SHP77 treated with DMSO at 0.1 percent for 48 hours (cell line): ENCODE measurements at regions not wholly inside any gene's neighbourhood (a gene's known extent, or its start where the extent isn't known, plus 50 kb on each side); places are given as distances from the start of the nearest gene placed in this dataset.
A peak's percentile ranks its signal among the peaks of the same experiment; 100 is the strongest.
"Not testable (repeated sequence)": the region's sequence is repeated elsewhere in the genome, so short reads cannot be mapped to it uniquely, and the experiment has no call there.

Experiments used
- DNase-seq: peaks from one replicate; lab custom pipeline; 2025; lab: John Stamatoyannopoulos, UW

DNA sequence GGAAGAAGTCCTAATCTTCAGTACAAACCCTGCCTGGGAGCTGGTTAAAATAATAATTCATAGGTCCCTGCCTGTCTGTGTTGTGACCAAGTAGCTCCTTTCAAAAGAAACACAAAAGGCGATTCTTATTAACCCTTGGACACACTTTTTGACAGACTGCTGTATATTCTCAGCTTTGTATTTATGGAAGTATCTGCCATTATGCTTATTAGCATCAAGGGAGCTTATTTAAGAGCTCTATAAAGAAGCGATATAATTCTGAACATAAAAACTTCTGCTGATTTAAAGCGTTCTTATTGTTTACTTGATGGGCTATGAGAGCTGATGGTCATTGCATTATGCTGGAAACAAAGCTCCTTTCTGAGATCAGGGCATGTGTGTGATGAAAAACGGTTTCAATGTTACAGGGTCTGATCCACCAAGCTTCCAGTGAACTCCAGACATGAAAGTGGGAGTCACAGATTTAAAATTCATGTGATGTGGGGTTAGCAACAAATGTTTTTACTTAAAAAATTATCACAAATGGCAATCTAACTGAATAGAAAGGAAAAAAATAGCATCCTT is 181.8 kb upstream of the PDE10A start:
- no peak for DNase-seq

DNA sequence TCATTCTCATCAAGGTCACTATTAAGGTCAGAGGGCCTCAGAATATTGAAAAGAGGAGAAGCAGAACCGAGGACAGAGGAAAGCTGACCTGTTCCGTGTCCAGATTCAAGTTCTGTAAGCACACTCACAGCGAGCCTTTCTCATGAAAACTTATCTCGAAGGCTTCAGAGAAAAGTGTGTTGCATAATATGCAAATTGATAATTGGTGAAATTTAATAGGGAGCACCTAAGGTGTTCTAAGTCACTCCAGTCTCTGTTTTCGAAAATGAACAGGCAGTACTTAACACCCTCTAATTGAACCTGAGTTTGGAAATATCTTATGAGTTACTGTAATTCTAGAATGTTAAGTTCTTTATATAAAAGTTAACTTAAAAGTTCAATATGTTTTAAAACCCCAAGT is 181.2 kb upstream of the PDE10A start:
- no peak for DNase-seq

DNA sequence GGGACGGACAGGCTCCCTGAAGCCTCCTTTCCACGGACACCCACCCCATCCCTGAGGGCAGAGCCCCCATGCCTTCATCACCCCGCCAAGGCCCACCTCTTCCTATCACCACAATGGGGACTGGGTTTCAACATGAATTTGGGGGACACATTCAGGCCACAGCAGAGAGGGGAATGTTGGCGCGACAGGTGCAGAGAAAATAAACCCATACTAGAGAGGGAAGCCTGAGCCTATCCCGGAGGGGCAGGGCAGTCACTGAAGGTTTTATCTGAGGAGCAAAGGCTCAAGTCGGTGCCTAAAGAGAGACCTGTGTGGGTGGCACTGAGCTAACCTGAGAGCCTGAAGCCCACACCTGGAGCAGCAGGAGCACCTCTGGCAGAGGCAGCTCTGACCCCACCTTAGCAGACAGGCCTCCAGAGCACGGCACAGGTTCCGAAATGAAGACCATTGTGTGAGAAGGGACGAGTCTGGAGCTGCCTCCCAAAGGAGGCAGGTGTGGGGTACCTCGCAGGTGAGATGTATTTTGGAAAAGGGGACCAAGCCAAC is 180.6 kb upstream of the PDE10A start:
- DNase-seq = no peak

DNA sequence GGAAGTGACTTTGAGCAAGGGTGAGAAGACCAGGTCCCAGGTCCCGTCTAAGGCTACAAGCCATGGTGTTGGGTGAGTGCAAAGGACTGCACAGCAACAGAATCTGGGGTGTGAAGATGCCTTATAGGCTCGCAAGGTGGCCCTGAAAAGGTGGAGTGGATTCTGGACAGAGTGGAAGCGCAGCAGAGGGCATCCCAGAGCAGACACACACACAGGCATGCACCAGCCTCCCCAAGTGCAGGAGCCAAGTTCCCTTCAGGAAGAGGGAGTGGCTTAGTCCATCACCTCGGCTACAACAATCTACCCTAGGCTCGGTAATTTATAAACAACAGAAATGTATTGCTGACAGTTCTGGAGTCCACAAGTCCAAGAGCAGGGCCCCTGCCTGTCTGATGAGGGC is 180.1 kb upstream of the PDE10A start:
- DNase-seq = no peak

DNA sequence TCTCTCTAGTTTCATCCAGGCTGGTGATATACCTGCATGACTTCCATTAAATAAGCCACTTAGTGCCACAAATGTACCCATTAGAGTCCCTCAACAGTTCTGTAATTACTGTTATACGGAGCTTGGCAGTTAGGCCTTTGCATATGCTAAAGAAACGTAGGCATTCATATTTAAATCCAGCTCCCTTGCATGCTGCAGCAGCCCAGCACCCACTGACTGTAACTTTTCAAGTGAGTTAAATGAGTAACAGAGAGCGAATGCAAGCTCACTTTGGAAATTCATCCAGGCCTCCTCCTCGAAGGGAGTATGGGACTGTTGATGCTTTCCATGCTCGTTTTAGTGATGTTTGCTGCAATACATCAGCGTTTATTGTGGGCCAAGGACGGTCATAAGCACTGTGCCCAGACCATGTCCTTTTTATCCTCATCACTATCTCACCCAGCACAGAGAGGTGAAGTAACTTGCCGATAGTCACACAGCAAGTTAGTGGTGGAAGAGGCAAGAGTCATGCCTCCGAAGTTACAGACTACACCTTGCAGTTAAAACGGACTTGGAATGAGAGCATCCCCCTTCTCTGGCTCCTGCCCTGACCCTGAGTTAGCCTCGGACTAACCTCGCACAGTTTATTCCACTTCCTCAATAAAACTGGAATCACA is 179.4 kb upstream of the PDE10A start:
- no peak for DNase-seq

DNA sequence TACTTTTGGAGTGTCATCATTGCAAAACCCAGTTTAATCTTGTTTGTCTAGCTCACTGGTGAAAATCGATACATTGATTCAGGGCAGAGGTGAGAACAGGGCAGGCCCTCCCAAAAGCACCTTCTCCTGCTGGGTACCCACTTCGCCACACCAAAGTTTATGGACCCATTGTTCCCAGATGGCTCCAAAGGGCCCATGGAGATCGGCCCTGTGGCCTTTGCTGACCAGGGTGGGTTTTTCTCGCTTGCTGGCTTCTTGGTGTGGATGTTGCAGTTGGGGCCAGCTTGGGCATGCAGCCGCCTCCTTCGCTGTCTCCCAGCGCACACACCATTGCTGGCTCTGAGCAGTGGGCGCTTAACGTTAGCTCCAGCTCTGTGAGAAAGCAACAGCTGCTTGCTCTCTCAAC is 178.1 kb upstream of the PDE10A start:
- no peak for DNase-seq

GRCh38 chr6:165837948-165838745 is 175.1 kb upstream of the PDE10A start:
- DNase-seq = no peak

GRCh38 chr6:165836648-165837047 is 173.6 kb upstream of the PDE10A start:
- not testable (repeated sequence) for DNase-seq

- DNase-seq = peak; percentile 7
Measured at GRCh38 chr6:165835410-165835851, 172.4 kb upstream of the PDE10A start.

GRCh38 chr6:165834613-165835259 is 171.7 kb upstream of the PDE10A start:
- peak; percentile 99 for DNase-seq

- DNase-seq = no peak
Measured at GRCh38 chr6:165833355-165833754, 170.3 kb upstream of the PDE10A start.

GRCh38 chr6:165831812-165832510 is 168.9 kb upstream of the PDE10A start:
- no peak for DNase-seq

- DNase-seq = no peak
Measured at GRCh38 chr6:165830761-165831160, 167.7 kb upstream of the PDE10A start.

DNA sequence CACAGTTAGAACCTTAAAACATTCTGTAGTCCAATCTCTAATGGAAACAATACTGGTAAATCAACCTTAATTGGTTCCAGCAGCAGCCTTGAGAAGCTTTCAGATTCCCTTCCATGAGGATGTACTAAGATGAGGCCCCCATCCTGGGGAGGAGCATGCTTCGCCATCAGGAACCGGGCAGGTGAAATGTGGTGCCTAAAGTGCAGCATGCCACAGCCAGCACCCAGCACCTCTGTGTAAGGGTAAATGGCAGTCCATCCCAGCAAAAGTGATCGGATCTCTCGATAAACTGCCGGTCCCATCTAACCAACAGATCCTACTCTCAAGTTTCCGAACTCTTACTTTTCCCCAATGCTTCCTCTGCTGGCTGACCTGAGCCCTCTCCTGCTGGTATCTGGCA is 166.3 kb upstream of the PDE10A start:
- no peak for DNase-seq

DNA sequence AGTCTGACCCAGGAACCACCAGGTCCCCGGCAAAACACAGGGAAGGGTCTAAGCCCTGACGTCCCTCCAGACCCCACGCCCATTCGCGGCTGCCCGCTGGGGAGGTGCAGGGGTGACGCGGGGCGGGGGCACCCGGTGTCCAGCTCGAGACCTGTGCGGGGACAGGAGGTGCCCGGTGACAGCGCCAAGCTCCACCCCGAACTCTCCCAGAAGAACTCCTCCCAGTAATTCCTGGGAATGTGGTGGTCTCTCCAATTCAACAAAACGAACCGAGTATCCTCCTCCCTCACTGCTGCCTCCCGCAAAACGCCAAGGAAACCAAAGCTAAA is 164.1 kb upstream of the PDE10A start:
- DNase-seq = no peak

DNA sequence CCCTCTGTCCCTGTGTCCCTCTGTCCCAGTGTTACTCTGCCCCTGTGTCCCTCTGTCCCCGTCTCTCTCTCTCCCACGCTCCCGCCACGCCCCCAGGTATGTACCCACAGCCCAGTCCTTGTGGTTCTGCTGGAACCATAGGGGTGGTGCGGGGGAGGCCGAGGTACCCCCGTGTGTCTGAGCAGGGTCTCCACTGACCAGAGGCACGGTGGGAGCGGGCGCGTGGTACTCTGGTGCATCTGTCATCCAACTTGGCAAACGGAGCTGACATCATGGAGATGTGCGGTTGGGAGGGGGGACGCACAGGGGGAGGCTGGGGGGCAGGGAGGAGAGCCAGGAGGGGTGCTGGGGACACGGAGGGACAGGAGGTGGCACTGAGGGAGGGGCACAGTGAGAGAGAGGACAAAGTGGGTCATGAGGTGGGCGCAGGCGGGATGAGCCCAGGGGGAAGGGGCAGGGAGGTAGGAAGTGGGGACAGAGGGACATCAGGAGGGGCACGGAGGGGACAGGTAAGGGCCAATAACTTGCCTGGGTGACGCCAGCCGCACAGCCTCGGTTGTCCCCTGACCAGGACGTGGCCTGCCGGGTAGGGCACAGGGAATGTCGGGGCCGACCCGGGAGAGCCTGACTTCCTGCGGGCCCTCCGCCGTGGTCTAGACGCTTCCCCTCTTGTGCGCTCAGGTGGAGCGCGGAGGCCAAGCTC is 163.6 kb upstream of the PDE10A start:
- DNase-seq = no peak

DNA sequence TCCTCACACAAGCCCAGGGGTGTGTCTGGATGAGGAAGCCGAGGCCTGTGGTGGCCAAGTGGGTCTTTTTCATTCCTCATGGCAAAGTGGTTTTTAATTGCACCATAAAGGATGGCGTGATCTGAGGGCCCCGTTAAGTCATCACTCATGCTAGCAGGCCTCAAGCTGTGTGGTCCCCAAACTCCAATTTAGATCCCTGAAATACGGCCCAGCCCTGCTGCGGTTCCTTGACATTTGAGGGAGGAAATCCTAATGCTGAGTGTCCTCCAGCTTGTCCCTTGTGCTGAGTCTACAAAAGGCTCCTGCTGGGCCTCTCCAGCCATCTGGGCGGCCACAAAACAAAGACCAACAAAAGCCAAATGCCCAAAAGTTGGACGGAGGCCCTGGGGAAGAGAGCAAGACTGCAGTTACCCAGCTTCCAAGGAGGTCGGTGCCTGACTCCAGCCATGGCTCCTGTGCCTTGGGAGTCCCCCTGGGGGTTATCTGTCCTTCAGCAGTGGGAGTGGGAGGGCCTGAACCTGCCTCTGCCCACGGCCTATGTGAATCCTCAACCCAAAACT is 162.3 kb upstream of the PDE10A start:
- no peak for DNase-seq

DNA sequence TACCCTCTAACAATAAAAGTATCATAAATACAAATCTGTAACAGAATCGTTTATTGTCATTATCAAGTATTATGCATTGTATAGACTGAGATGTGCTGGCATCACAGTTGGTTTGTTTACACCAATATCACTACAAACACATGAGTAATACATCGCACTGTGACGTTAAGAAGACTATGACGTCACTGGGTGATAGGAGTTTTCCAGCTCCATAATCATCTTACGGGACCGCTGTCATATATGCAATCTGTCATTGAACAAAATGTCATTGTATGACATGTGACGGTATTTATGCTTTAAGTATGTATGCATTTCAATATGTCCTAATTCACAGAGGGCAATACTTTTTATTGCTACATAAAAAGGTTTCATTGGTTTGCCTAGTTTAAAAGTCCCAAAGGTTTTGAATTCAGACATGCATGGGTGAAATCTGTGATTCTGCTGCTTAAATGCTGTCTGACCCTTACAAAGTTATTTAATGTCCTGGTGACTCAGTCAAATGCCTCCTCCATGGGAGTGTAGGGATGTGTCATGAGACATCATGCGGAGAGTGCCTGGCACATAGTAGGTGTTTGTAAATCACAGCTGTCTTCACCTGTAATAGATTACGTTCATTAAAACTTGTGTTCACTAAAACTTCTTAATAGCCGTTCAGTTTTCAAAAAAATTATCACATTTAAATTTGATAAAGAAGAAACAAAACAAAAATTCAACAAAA is 160.7 kb upstream of the PDE10A start:
- DNase-seq = no peak

- no peak for DNase-seq
Measured at GRCh38 chr6:165822501-165822900, 159.5 kb upstream of the PDE10A start.

GRCh38 chr6:165821754-165822153 is 158.7 kb upstream of the PDE10A start:
- no peak for DNase-seq
